MG63 (cell line): ENCODE measurements at regions not wholly inside any gene's neighbourhood (a gene's known extent, or its start where the extent isn't known, plus 50 kb on each side); places are given as distances from the start of the nearest gene placed in this dataset.

ENCODE experiments used
- DNase-seq: peaks from one replicate; pipeline ENCODE4 v3.0.0-alpha.2; 2020
- H3K27me3 ChIP-seq: fragments of 250-450 bp; sonication (Bioruptor Pico); 2 replicates; pipeline ENCODE4 v1.5.1; 2020; ENCODE audit warnings: mild to moderate bottlenecking, moderate library complexity
- H3K36me3 ChIP-seq: fragments of 250-450 bp; sonication (Bioruptor Pico); 2 replicates; pipeline ENCODE4 v1.5.1; 2020; ENCODE audit warnings: mild to moderate bottlenecking, moderate library complexity
- H3K4me3 ChIP-seq: fragments of 250-450 bp; sonication (Bioruptor Pico); 2 replicates; pipeline ENCODE4 v1.5.1; 2020; ENCODE audit warnings: mild to moderate bottlenecking, moderate library complexity
- H3K9me3 ChIP-seq: fragments of 250-450 bp; sonication (Bioruptor Pico); 2 replicates; pipeline ENCODE4 v1.5.1; 2020; ENCODE audit warnings: mild to moderate bottlenecking, moderate library complexity

GRCh38 chr12:126507231-126507630 is 1442.0 kb downstream of the AACS start:
- no peaks in the 10 kb centered on the region for H3K36me3 ChIP-seq
- H3K9me3 ChIP-seq, result no peaks in the 10 kb centered on the region
- H3K27me3 ChIP-seq, result no peaks in the 10 kb centered on the region
- no peak for DNase-seq
- no peak overlapping the region for H3K4me3 ChIP-seq

GRCh38 chr12:126509572-126509971 is 1444.3 kb downstream of the AACS start:
- no peak overlapping the region for H3K4me3 ChIP-seq
- no peaks in the 10 kb centered on the region for H3K9me3 ChIP-seq
- DNase-seq, result no peak
- no peaks in the 10 kb centered on the region for H3K27me3 ChIP-seq
- no peaks in the 10 kb centered on the region for H3K36me3 ChIP-seq

DNA sequence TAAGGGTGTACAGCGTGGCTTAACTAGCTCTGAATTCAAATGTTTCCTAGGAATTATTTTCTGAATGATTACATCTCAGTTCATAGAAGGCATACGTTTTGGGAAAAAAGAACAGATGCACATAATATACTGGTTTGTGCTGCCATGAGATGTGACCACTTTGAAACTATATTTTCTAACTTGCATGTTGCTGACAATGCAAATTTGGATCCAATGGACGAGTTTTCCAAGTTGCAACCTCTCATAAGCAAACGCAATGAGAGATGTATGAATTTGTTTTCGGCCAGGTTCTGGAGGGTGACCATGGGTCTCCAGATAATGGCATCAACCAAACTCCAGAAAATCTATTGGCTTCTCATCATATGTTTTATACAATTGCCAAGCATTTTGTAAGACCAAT is 1445.4 kb downstream of the AACS start:
- no peaks in the 10 kb centered on the region for H3K27me3 ChIP-seq
- H3K9me3 ChIP-seq, result no peaks in the 10 kb centered on the region
- no peak overlapping the region for H3K4me3 ChIP-seq
- no peak for DNase-seq
- no peaks in the 10 kb centered on the region for H3K36me3 ChIP-seq

DNA sequence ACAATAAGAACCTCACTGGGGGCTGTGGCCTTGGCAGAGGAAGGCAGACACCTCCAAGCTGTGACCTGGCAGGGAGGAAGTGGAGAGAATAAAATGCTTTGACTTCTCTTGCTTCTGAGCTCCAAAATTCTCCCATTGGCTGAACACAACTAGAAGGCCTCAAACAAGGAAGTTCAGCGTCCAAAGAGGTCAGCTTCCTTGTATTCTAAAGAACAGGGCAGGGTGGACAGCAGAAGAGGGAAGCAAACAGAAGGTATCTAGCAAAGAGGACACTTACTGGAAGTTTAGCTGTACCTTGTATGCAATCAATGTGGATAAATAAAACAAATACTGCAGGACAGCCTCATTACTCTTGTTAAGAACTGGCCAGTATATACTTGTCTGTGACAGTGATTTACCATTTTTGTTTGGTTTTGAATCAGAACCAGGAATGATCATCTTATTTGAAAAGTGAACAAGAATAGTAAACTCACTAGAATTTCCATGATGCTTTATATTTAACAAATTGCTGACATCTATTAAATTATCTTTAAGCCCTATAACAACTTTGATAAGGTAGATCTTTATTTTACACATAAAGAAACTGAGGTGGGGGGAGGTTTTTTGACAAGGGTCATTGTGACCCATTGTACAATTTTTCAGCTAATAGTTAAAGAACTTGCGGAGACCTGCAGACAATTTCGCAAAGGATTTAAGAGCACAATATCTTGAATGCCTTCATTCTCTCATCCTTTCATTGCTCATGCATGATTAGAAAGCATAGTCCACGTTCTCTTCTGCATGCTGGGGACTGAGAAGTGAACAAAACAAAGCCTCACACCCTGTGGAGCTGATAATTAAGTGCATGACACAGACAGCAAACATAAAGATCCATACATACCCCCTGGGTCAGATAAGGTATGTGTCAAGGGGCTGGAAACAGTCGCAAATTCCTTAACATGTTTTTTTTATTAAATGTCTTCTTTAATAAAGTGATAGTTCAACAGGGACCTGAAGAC is 1448.0 kb downstream of the AACS start:
- H3K9me3 ChIP-seq, result no peaks in the 10 kb centered on the region
- no peak for DNase-seq
- H3K36me3 ChIP-seq, result no peaks in the 10 kb centered on the region
- H3K27me3 ChIP-seq, result no peaks in the 10 kb centered on the region
- no peak overlapping the region for H3K4me3 ChIP-seq

DNA sequence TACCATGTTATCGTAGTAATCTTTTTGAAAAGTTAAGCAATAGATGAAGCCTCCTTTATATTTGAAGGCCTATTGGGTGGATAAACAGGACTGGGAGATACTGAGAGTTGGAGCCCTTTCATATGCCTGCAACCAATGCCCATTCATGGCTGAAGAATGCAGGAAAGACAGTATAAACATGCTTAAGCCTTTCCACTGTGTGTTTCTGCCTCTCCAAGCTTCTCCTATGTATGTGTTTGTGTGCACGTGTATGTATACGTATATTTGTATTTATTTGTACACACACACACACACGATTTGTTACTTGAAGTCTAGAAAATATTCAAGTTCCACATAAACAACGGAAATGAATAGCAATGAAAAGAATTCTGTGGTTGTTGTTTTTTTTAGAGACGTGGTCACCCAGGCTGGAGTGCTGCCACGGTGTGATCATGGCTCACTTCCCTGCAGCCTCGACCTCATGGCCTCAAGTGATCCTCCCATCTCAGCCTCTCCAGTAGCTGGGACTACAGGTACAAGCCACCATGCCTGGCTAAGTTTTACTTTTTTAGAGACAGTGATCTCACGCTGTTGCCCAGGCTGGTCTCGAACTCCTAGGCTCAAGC is 1453.5 kb downstream of the AACS start:
- Histone ChIP-seq H3K27me3 (no peaks in the 10 kb centered on the region), H3K4me3 (no peak overlapping the region), H3K36me3 (no peaks in the 10 kb centered on the region), H3K9me3 (no peaks in the 10 kb centered on the region)
- peak; percentile 70 for DNase-seq

GRCh38 chr12:126519833-126520232 is 1454.6 kb downstream of the AACS start:
- Histone ChIP-seq H3K27me3 (no peaks in the 10 kb centered on the region), H3K9me3 (no peaks in the 10 kb centered on the region), H3K36me3 (no peaks in the 10 kb centered on the region), H3K4me3 (no peak overlapping the region)
- DNase-seq, result no peak

DNA sequence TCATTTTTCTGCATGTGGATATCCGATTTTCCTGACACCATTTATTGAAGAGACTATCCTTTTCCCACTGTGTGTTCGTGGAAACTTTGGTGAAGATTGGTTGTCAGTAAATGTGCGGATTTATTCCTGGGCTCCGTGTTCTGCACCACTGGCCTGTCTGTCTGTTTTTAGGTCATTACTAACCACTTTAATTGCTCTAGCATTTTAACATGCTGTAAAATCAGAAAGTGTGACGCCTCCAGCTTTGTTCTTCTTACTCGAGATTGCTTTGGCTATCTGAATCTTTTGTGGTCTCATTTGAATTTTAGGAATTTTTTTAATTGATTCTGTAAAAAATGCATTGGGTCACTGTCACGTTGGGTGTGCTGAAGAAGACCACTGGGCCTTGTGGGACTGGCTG is 1458.7 kb downstream of the AACS start:
- H3K4me3 ChIP-seq, result no peak overlapping the region
- no peaks in the 10 kb centered on the region for H3K27me3 ChIP-seq
- H3K9me3 ChIP-seq, result no peaks in the 10 kb centered on the region
- H3K36me3 ChIP-seq, result no peaks in the 10 kb centered on the region
- DNase-seq, result no peak

GRCh38 chr12:126534495-126534894 is 1469.3 kb downstream of the AACS start:
- Histone ChIP-seq H3K9me3 (no peaks in the 10 kb centered on the region), H3K36me3 (no peaks in the 10 kb centered on the region), H3K4me3 (no peak overlapping the region), H3K27me3 (no peaks in the 10 kb centered on the region)
- no peak for DNase-seq

DNA sequence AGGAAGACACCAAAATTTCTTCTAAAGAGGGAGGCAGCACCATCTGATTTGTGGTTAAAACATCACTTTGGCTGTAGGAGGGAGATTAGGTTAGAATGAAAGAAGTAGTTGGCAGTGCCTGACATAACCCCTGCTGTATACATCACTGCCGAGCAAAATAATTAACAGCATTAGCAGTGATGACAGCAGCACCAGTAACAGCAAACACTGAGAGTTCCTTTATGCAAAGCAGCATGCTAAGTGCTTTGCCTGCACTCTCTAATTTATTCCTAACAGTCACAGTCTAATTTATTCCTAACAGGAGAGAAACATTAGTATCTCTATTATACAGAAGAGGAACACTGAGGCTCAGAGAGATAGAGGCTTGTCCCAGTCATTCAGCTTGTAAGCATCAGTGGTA is 1469.7 kb downstream of the AACS start:
- Histone ChIP-seq H3K27me3 (no peaks in the 10 kb centered on the region), H3K36me3 (no peaks in the 10 kb centered on the region), H3K9me3 (no peaks in the 10 kb centered on the region), H3K4me3 (no peak overlapping the region)
- no peak for DNase-seq

- no peak overlapping the region for H3K4me3 ChIP-seq
- H3K36me3 ChIP-seq, result no peaks in the 10 kb centered on the region
- DNase-seq, result no peak
- H3K27me3 ChIP-seq, result no peaks in the 10 kb centered on the region
- H3K9me3 ChIP-seq, result no peaks in the 10 kb centered on the region
Measured at GRCh38 chr12:126535971-126536370, 1470.7 kb downstream of the AACS start.

DNA sequence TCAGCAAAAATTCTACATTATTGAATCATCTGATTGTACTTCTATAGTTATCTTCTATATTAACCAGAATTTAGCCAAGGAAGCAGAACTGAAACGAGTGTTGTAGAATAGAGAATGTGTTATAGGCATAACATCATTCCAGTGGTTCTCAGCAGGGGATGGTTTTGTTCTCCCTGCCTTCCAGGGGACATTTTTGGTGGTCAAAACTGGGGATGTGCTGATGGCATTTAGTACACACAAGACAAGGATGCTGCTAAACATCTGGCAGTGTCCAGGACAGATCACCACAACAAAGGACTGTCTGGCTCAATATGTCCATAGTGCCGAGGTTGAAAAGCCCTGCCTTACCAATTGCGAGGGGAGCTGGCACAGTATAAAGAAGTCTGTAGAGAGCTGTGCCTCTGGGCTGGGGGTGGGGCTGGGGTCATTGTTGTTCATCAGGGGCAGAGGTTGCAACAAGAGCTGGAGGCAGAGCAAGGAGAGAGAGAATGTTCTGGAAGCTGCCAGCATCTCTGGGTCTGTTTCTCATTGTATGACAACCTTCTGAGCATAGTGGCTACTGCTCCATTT is 1472.8 kb downstream of the AACS start:
- no peaks in the 10 kb centered on the region for H3K27me3 ChIP-seq
- no peak for DNase-seq
- H3K4me3 ChIP-seq, result no peak overlapping the region
- no peaks in the 10 kb centered on the region for H3K36me3 ChIP-seq
- H3K9me3 ChIP-seq, result no peaks in the 10 kb centered on the region

DNA sequence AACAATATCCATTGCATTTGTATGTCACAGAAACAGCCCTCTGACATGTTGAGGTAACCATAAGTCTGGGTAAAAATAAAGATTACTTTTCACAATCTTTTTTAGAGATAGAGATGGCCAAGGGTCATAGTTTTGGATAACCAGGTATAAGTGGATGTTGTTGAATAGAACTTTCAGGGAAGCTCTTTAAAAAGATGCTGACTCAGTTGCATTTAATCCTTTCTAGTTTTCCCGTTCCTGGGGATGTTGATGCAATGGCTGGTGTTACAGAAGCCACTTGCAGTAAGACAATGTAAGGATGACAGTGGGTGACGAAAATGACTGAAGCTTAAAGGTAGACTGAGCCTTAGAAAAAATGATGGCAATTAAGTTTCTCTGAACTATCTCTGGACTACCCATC is 1473.7 kb downstream of the AACS start:
- H3K36me3 ChIP-seq, result no peaks in the 10 kb centered on the region
- H3K4me3 ChIP-seq, result no peak overlapping the region
- H3K27me3 ChIP-seq, result no peaks in the 10 kb centered on the region
- no peaks in the 10 kb centered on the region for H3K9me3 ChIP-seq
- DNase-seq, result no peak

DNA sequence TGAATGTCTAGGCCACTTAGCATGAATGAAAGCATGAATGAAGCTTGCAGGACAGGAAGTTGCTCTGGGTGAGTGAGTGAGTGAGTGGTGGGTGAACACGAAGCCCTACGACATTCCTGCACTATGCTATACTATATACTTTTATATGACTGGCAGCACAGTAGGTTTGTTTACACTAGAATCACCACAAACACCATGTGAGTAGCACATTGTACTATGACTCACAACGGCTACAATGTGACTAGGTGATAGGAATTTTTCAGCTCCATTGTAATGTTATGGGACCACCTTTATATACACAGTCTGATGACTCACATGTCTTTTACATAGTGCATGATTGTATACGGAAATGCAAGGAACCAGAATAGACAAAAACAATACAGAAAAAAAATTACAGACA is 1480.2 kb downstream of the AACS start:
- Histone ChIP-seq H3K27me3 (no peaks in the 10 kb centered on the region), H3K4me3 (no peak overlapping the region), H3K36me3 (no peaks in the 10 kb centered on the region), H3K9me3 (no peaks in the 10 kb centered on the region)
- peak; percentile 12 for DNase-seq

GRCh38 chr12:126547905-126548304 is 1482.7 kb downstream of the AACS start:
- H3K27me3 ChIP-seq, result no peaks in the 10 kb centered on the region
- no peaks in the 10 kb centered on the region for H3K36me3 ChIP-seq
- H3K4me3 ChIP-seq, result no peak overlapping the region
- peak; percentile 26 for DNase-seq
- H3K9me3 ChIP-seq, result no peaks in the 10 kb centered on the region

GRCh38 chr12:126551869-126552268 is 1486.6 kb downstream of the AACS start:
- no peak overlapping the region for H3K4me3 ChIP-seq
- no peaks in the 10 kb centered on the region for H3K27me3 ChIP-seq
- DNase-seq, result no peak
- no peaks in the 10 kb centered on the region for H3K36me3 ChIP-seq
- no peaks in the 10 kb centered on the region for H3K9me3 ChIP-seq

DNA sequence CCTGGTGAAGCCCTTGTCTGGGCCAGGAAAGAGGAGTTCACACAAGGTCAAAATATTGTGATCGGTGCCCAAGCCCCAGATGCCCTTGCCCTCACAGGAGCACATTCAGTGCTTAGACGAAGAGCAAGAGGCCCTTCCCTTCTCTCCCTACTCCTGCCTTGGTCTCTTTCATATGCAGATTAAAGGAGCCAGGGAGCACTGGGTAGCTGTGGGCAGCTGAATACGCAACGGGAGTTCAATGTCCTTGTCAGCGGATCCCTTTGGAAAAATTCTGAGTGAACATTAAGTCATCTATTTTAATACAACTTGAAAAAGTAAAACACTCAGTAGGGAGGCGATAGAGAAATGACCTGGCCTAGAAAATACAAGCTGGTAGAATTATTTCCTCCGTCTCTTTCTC is 1489.4 kb downstream of the AACS start:
- no peaks in the 10 kb centered on the region for H3K9me3 ChIP-seq
- no peak overlapping the region for H3K4me3 ChIP-seq
- no peaks in the 10 kb centered on the region for H3K36me3 ChIP-seq
- no peak for DNase-seq
- H3K27me3 ChIP-seq, result no peaks in the 10 kb centered on the region

DNA sequence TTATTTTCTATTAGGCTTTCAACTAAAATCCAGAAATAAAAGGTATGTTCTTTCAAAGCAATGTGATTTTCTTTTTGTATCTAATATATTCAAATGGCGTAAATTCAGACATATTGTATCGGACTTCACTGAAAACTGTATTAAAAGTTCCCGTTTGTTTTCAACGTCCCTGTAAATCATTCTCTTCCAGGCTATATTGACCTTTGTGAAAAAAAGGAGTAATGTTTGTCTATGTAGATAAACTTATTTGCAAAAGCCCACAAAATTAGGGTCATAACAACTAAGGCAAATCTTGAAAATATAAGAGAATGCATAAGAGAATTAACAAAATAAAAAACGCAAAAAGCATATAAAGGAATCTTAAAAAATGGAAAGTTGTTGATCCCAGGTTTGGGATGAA is 1492.4 kb downstream of the AACS start:
- Histone ChIP-seq H3K4me3 (no peak overlapping the region), H3K27me3 (no peaks in the 10 kb centered on the region), H3K9me3 (no peaks in the 10 kb centered on the region), H3K36me3 (no peaks in the 10 kb centered on the region)
- no peak for DNase-seq

GRCh38 chr12:126558219-126558618 is 1493.0 kb downstream of the AACS start:
- Histone ChIP-seq H3K36me3 (no peaks in the 10 kb centered on the region), H3K27me3 (no peaks in the 10 kb centered on the region), H3K4me3 (no peak overlapping the region), H3K9me3 (no peaks in the 10 kb centered on the region)
- no peak for DNase-seq
